ENCODE measurements at regions not wholly inside any gene's neighbourhood (a gene's known extent, or its start where the extent isn't known, plus 50 kb on each side); places are given as distances from the start of the nearest gene placed in this dataset.

DNA sequence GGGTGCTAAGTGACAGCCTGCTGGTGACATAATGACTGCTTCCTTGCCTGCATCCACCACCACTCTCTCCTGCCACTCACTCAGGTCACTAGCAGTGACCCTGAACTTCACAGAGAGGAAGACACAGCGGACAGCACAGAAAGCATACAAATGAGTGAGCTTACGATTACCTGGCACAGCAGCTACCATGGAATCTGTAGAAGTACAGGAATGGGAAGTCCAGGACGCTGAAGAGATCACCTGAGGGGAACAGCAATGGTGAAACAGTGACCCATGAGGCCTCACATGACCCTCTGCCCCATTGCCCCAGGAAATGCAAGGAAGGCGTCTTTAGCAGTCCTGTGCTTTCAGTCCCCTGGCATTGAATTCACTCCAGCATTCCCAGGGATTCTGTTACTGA, 96.7 kb upstream of the RIOK3 start:
- Mint-ChIP-seq H3K27ac (no peak overlapping the region), H3K27me3 (no peaks in the 10 kb centered on the region), H3K4me1 (peaks cover 16% of the 10 kb centered on the region), H3K4me3 (no peak overlapping the region), H3K36me3 (peaks cover 42% of the 10 kb centered on the region), H3K9me3 (no peaks in the 10 kb centered on the region)
- DNase-seq (ENCODE audit: low spot score in 2 of 2) (no peak), ATAC-seq (ENCODE audit: low read depth) (no peak)

DNA sequence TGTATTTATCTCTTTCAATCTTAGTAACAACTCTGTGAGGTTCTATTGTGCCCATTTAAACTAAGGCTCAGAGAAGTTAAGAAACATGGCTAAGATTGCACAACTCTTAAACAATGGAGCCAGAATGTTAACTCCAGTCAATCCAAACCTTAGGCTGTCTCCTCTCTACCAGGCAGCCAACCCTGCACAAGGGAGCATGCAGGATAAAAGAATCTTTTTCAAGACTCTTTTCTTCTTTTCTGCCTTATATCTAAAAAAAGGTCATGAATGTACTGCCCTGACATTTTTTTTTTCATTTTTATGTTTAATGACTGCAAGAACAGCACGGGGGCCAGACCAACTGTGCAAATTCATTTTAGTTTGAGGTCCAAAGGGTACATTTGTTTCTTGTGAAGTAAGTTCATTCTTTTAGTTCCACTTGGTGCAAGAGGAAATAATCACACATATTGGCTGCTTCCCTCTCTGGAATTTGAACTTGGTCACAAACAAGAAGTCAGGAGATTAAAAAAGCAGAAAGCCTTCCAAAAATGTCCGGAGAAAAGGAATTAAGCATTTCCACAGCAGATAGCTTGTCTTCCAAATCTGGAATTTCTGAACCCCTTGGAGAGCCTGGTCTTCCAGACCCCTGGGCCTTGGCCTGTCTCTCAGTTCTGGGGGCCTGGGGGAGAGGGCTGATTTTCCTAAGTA, 96.0 kb upstream of the RIOK3 start:
- H3K27me3 Mint-ChIP-seq, result no peaks in the 10 kb centered on the region
- H3K36me3 Mint-ChIP-seq, result peaks cover 35% of the 10 kb centered on the region
- no peak for ATAC-seq (ENCODE audit: low read depth)
- no peak for DNase-seq (ENCODE audit: low spot score in 2 of 2)
- no peak overlapping the region for H3K27ac Mint-ChIP-seq
- no peak overlapping the region for H3K4me3 Mint-ChIP-seq
- H3K9me3 Mint-ChIP-seq, result no peaks in the 10 kb centered on the region
- H3K4me1 Mint-ChIP-seq, result peaks cover 16% of the 10 kb centered on the region

DNA sequence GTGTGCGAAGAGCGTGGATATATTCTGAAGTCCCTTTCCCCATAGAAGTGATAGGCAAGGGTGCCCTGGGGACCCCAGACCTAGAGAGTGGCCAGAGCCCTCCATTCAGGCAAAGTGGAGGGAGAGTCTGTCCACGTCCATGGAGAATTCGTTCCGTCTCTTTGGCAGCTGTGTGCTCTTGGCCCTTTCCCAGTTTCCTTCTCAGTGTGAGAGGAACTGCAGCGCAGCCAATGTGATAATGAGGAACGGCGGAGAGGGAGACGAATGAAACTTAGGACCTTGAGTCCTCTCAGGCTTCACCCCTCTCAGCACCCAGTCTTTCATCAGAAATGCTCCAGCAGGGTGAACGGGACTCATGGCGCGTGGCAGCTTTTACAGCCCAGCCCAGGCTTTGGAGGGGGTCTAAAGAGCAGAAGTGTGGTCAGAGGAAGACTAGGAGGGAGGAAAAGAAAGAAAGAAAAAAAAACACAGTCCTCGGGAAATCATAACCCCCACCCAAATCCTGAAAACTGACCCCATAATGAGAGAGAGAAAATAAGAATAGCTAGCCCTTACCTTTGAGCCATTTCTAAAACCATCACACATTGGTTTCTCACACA, 95.0 kb upstream of the RIOK3 start:
- DNase-seq (ENCODE audit: low spot score in 2 of 2) (no peak), ATAC-seq (ENCODE audit: low read depth) (no peak)
- no peak overlapping the region for H3K27ac Mint-ChIP-seq
- H3K9me3 Mint-ChIP-seq, result no peaks in the 10 kb centered on the region
- peaks cover 14% of the 10 kb centered on the region for H3K4me1 Mint-ChIP-seq
- no peak overlapping the region for H3K4me3 Mint-ChIP-seq
- peaks cover 28% of the 10 kb centered on the region for H3K36me3 Mint-ChIP-seq
- H3K27me3 Mint-ChIP-seq, result no peaks in the 10 kb centered on the region

DNA sequence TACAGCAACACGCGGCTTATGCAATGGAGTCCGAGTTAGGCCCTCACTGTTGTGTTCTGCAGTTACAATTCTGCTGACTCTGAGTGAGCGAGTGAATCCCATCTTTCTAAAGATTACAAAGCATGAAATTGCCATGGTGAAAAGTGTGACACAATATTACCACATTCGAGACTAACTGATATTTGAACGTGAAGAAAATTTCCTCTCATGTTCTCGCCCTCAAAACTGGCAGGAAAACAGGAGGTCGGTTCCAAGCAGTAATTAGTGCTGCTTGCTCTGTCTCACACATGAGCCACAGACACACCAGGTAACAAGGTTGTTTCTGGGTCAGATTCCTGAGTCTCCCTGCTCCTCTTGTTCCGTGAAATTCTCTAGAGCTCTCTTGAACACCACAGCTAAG, 93.7 kb upstream of the RIOK3 start:
- no peak overlapping the region for H3K27ac Mint-ChIP-seq
- H3K4me3 Mint-ChIP-seq, result no peak overlapping the region
- no peaks in the 10 kb centered on the region for H3K9me3 Mint-ChIP-seq
- H3K36me3 Mint-ChIP-seq, result peaks cover 23% of the 10 kb centered on the region
- peaks cover 12% of the 10 kb centered on the region for H3K4me1 Mint-ChIP-seq
- DNase-seq (ENCODE audit: low spot score in 2 of 2), result no peak
- ATAC-seq (ENCODE audit: low read depth), result no peak
- H3K27me3 Mint-ChIP-seq, result no peaks in the 10 kb centered on the region

DNA sequence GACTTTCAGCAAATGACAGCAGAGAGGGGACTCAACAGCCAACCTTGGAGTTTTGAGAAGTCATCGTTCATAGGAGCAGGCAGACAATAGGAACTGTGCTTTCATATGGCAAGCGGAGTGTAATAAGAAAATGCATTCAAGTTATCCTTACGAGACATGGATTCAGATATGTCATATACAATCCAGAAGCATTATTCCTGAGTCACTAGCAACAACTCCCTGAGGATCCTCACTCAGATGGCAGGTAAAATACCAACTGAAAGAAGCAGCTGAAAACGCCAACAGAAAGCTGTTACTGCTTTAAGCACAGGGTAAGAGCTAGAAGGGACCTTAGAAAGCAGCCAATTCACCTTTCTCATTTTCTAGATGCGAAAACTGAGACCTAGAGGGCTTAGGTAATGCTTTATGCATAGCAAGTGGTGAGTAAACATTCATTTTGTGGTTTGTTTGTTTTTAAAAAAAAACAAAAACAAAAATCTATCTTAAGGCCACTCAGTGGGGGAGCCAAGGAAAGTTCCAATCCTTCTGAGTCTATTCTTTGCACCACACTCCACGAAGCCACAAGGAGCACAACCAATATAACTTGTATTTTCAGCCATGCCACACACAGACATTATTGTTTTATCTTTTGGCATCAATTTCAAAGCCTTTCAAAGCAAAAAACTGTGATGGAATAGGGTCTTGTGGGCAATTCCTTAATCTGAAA, 89.1 kb upstream of the RIOK3 start:
- ATAC-seq (ENCODE audit: low read depth) (no peak), DNase-seq (ENCODE audit: low spot score in 2 of 2) (no peak)
- Mint-ChIP-seq H3K4me1 (no peaks in the 10 kb centered on the region), H3K9me3 (no peaks in the 10 kb centered on the region), H3K4me3 (no peak overlapping the region), H3K27ac (no peak overlapping the region), H3K27me3 (no peaks in the 10 kb centered on the region), H3K36me3 (peaks cover 8% of the 10 kb centered on the region)

DNA sequence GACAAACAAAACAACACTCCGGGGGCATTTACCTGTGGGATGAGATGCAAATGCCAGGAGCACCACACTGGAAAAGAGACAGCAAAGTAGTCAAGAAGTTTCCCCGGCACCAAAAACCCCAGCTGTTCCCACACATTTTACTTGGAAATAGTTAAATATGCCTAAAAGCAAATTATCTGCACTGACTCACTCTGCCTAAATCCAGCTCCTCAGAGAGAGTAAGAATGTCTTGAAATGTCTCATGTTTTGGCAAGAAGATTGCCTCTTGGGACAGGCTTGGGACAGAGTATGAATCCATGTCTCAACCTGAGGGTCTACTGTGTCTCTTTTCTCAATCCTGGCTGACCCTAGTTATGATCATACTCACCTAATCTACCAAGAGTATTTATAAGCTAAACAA, 87.5 kb upstream of the RIOK3 start:
- H3K4me1 Mint-ChIP-seq, result no peaks in the 10 kb centered on the region
- H3K9me3 Mint-ChIP-seq, result no peaks in the 10 kb centered on the region
- H3K4me3 Mint-ChIP-seq, result no peak overlapping the region
- ATAC-seq (ENCODE audit: low read depth) (no peak), DNase-seq (ENCODE audit: low spot score in 2 of 2) (no peak)
- no peak overlapping the region for H3K27ac Mint-ChIP-seq
- peaks cover 4% of the 10 kb centered on the region for H3K36me3 Mint-ChIP-seq
- H3K27me3 Mint-ChIP-seq, result no peaks in the 10 kb centered on the region

DNA sequence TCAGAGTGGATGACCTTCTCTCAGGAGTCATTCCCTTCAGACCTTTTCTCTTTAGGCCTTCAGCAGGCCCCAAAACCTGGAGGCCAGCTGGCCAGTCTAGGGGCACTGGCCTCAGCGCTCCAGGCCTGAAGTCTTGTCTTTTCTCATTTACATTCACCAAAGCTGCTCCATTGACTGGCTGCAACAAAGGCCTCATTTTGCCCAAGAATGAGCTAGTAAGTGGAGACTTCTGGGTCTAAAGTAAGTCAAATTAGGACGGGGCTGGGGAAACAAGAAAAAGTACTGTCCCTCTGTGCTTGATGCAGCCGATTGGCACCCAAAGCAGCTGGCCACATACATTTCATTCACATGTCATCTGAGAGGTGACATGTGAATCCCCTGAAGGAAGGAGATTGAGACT, 83.8 kb upstream of the RIOK3 start:
- H3K4me3 Mint-ChIP-seq, result no peak overlapping the region
- H3K27me3 Mint-ChIP-seq, result no peaks in the 10 kb centered on the region
- no peaks in the 10 kb centered on the region for H3K9me3 Mint-ChIP-seq
- no peak for DNase-seq (ENCODE audit: low spot score in 2 of 2)
- H3K36me3 Mint-ChIP-seq, result peaks cover 3% of the 10 kb centered on the region
- ATAC-seq (ENCODE audit: low read depth), result no peak
- peaks cover 3% of the 10 kb centered on the region for H3K4me1 Mint-ChIP-seq
- H3K27ac Mint-ChIP-seq, result no peak overlapping the region

DNA sequence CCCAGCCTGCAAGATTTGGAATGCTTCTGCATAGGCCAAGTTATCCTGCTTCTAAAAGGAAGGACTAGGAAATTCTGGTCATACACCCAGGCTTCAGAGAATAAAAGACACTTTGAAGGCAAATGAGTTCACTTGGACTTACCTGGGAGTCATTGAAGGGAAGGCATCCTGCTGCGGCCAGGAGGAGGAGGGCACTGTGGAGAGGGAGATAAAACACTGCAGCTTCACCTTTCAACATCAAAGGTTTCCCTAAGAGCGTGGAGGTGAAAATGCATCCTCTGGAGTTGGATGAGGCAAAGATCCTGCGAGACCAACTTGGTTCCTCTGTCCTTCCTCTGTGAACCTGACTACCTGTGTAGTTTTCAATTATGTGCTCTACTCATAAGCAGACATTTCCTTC, 79.5 kb upstream of the RIOK3 start:
- no peak overlapping the region for H3K27ac Mint-ChIP-seq
- no peaks in the 10 kb centered on the region for H3K27me3 Mint-ChIP-seq
- H3K4me3 Mint-ChIP-seq, result no peak overlapping the region
- no peak for ATAC-seq (ENCODE audit: low read depth)
- H3K36me3 Mint-ChIP-seq, result peaks cover 3% of the 10 kb centered on the region
- DNase-seq (ENCODE audit: low spot score in 2 of 2), result no peak
- peaks cover 3% of the 10 kb centered on the region for H3K4me1 Mint-ChIP-seq
- no peaks in the 10 kb centered on the region for H3K9me3 Mint-ChIP-seq

DNA sequence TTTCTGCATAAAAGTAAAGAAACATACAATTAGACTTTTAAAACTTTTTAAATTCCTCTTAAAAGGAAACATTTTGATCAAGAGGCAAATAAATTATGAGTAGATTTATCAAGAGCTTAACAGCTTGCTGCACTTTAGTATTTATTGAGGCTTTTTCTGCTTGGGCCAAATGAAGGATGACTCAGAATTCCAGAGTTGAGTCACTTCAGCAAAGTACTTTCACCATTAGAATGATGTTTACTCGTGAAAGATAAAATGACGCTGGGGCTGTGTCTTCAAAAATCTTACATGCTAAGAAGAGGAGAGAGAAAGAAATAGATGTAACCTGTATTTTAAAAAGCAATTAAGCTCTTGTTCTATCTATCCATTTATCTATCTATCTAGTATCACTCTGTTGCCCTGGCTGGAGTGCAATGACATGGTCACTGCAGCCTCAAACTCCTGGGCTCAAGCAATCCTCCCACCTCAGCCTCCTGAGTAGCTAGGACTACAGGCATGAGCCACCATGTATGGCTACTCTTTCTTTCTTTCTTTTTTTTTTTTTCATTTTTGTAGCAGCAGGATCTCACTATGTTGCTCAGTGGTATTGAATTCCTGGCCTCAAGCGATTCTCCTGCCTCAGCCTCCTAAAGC, 75.3 kb upstream of the RIOK3 start:
- Mint-ChIP-seq H3K27me3 (no peaks in the 10 kb centered on the region), H3K36me3 (no peaks in the 10 kb centered on the region), H3K4me1 (no peaks in the 10 kb centered on the region), H3K27ac (no peak overlapping the region), H3K9me3 (no peaks in the 10 kb centered on the region), H3K4me3 (no peak overlapping the region)
- ATAC-seq (ENCODE audit: low read depth) (no peak), DNase-seq (ENCODE audit: low spot score in 2 of 2) (no peak)

DNA sequence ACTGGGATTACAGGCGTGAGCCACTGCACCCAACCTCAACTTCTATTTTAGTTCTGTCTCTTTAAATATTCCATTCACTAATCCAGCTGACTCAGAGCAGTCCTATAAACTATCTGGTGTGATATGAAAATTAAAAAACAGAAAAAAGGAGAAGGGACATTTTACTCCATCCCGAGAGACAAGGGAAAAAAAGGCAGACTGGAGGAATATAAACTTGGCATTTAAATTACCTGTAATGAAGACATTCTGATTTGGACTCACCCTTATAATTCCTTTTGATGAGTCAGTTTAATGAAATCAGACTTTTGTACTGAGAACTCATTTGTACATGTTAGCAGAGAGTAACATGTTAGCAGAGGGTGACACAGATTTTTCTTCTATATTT, 74.8 kb upstream of the RIOK3 start:
- ATAC-seq (ENCODE audit: low read depth) (no peak), DNase-seq (ENCODE audit: low spot score in 2 of 2) (no peak)
- no peak overlapping the region for H3K27ac Mint-ChIP-seq
- peaks cover 4% of the 10 kb centered on the region for H3K36me3 Mint-ChIP-seq
- no peak overlapping the region for H3K4me3 Mint-ChIP-seq
- H3K27me3 Mint-ChIP-seq, result no peaks in the 10 kb centered on the region
- H3K9me3 Mint-ChIP-seq, result no peaks in the 10 kb centered on the region
- H3K4me1 Mint-ChIP-seq, result no peaks in the 10 kb centered on the region

DNA sequence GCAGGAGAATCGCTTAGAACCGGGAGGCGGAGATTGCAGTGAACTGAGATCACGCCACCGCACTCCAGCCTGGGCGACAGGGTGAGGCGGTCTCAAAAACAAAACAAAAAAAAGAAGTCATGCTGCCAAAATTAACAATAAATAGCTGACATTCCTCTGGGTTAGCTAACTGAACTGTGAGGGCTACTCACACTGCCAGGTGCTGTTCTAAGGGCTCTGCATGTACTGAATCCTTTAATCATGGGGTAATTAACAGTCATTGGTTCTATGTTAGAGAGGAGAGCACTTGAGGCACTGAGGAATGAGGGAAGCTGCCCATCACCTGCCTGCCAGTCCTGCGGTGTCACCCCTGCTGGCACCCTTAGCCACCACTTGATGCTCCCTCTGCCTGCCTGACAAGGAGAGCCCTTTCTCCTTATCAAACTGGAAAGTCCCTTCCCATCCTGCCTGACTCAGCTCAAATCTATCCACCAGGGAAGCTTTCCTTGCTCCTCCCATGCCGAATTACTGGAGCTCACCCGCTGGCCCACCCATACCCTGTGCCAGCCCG, 73.0 kb upstream of the RIOK3 start:
- H3K9me3 Mint-ChIP-seq, result no peaks in the 10 kb centered on the region
- no peak for ATAC-seq (ENCODE audit: low read depth)

DNA sequence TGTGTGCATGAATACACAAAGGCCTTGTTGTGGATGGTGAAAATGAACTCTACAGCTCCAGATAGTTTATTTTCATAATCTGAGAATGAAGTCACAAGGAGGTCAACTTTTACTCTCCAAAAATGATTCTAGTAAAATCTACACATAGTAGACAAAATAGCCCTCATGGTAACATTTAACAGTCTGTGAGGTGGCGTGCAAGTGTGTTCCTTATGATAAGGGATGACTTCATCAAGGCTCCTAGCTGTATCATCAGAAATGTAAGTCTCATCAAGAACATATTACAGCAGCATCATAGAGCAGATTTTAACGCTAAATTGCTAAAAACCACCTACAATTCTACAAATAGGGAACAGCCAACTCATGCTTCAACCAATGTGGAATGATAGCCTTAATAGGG, 72.3 kb upstream of the RIOK3 start:
- peak overlapping the region; percentile 69 for H3K27ac Mint-ChIP-seq
- H3K9me3 Mint-ChIP-seq, result no peaks in the 10 kb centered on the region
- H3K27me3 Mint-ChIP-seq, result no peaks in the 10 kb centered on the region
- H3K4me1 Mint-ChIP-seq, result peaks cover 12% of the 10 kb centered on the region
- peaks cover 5% of the 10 kb centered on the region for H3K36me3 Mint-ChIP-seq
- H3K4me3 Mint-ChIP-seq, result no peak overlapping the region
- no peak for ATAC-seq (ENCODE audit: low read depth)
- DNase-seq (ENCODE audit: low spot score in 2 of 2), result no peak

More for the DNA sequence above, 73.0 kb upstream of the RIOK3 start:
- DNase-seq (ENCODE audit: low spot score in 2 of 2), result no peak
- H3K36me3 Mint-ChIP-seq, result peaks cover 5% of the 10 kb centered on the region
- H3K27ac Mint-ChIP-seq, result peak overlapping the region; percentile 69
- H3K4me1 Mint-ChIP-seq, result peaks cover 7% of the 10 kb centered on the region
- no peaks in the 10 kb centered on the region for H3K27me3 Mint-ChIP-seq
- H3K4me3 Mint-ChIP-seq, result no peak overlapping the region

DNA sequence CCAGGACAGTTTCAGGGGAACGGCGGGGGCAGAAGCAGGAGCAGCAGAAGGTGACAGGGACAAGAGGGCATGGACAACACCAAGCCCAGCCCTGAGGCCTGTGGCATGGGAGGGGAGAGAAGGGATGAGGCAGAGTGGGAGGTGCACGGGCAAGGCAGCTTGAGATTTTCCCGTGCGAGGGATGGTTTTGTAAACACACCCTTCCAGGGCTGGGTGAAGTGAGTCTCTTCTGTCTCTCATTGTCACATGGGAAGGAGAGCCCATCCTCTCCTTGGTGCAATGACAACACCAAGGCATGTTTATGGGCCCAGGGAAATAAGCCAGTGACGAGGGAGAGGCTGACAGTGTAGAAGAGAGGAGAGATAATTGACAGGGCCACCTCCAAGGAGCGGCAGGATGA, 69.6 kb upstream of the RIOK3 start:
- Mint-ChIP-seq H3K4me3 (no peak overlapping the region), H3K4me1 (peaks cover 12% of the 10 kb centered on the region), H3K27ac (no peak overlapping the region), H3K36me3 (peaks cover 5% of the 10 kb centered on the region), H3K9me3 (no peaks in the 10 kb centered on the region), H3K27me3 (no peaks in the 10 kb centered on the region)
- no peak for DNase-seq (ENCODE audit: low spot score in 2 of 2)
- ATAC-seq (ENCODE audit: low read depth), result no peak
